Calu3 (cell line): ENCODE measurements at regions not wholly inside any gene's neighbourhood (a gene's known extent, or its start where the extent isn't known, plus 50 kb on each side); places are given as distances from the start of the nearest gene placed in this dataset.

Source experiments
- BruUV-seq: library from RNA; stranded (reverse); fragments of 400-500 nt; replicated peaks from 2 replicates; lab custom pipeline; 2021; lab: Mats Ljungman, UMichigan
- CTCF ChIA-PET: fragments of 300-600 bp; sonication (Branson Sonifier 250); formaldehyde crosslinking; loops from one replicate; lab custom pipeline; 2022; ENCODE audit warnings: antibody characterized with exemption; lab: Charles Lee
- DNase-seq: peaks from one replicate; pipeline ENCODE4 v3.0.0; 2022
- H3K27ac Mint-ChIP-seq: one replicate; pipeline ENCODE4 v1.8.0; 2022; ENCODE audit warnings: mixed read lengths; ENCODE audit not compliant: unreplicated experiment
- H3K27me3 Mint-ChIP-seq: one replicate; pipeline ENCODE4 v1.8.0; 2022; ENCODE audit warnings: mixed read lengths; ENCODE audit not compliant: unreplicated experiment
- H3K36me3 Mint-ChIP-seq: one replicate; pipeline ENCODE4 v1.8.0; 2022; ENCODE audit warnings: mild to moderate bottlenecking, moderate library complexity, mixed read lengths; ENCODE audit not compliant: insufficient read depth, unreplicated experiment
- H3K4me1 Mint-ChIP-seq: one replicate; pipeline ENCODE4 v1.8.0; 2022; ENCODE audit warnings: mild to moderate bottlenecking, low read depth, mixed read lengths; ENCODE audit not compliant: unreplicated experiment
- H3K4me3 Mint-ChIP-seq: one replicate; pipeline ENCODE4 v1.8.0; 2022; ENCODE audit warnings: mild to moderate bottlenecking, low read depth, moderate library complexity, mixed read lengths; ENCODE audit not compliant: unreplicated experiment
- H3K9me3 Mint-ChIP-seq: one replicate; pipeline ENCODE4 v1.8.0; 2022; ENCODE audit warnings: low read depth, mixed read lengths; ENCODE audit not compliant: unreplicated experiment
- CTCF ChIP-seq: fragments of 200-600 bp; IDR thresholded peaks from one replicate; pipeline ENCODE4 v1.8.0; 2022; ENCODE audit warnings: antibody characterized with exemption; ENCODE audit not compliant: unreplicated experiment
- intact Hi-C: fragments of 100-400 bp; cut with micrococcal nuclease; formaldehyde crosslinking; loops from one replicate; pipeline ENCODE4 v1.10.0; 2022; ENCODE audit not compliant: unreplicated experiment

GRCh38 chr3:90099493-90099892 is 992.1 kb downstream of the EPHA3 start:
- BruUV-seq: no TSS peak
- Mint-ChIP-seq H3K36me3 (no peaks in the 10 kb centered on the region), H3K27ac (no peak overlapping the region), H3K9me3 (no peaks in the 10 kb centered on the region), H3K27me3 (no peaks in the 10 kb centered on the region), H3K4me3 (no peak overlapping the region), H3K4me1 (no peaks in the 10 kb centered on the region)
- intact Hi-C loops: loop anchor here (10.0 kb wide), 1 partner anchor 785 kb away; no protein-coding TSS in a partner anchor
- CTCF ChIA-PET: no interaction called here
- TF ChIP-seq CTCF: no peak
- DNase-seq: no peak

- CTCF ChIA-PET: no interaction called here
- Mint-ChIP-seq H3K4me3 (no peak overlapping the region), H3K27ac (no peak overlapping the region), H3K27me3 (no peaks in the 10 kb centered on the region), H3K36me3 (no peaks in the 10 kb centered on the region), H3K4me1 (no peaks in the 10 kb centered on the region), H3K9me3 (no peaks in the 10 kb centered on the region)
- BruUV-seq: no TSS peak
- DNase-seq: no peak
- intact Hi-C loops: no loop called here
- TF ChIP-seq CTCF: no peak
Observed at GRCh38 chr3:90102146-90102545, 994.7 kb downstream of the EPHA3 start.

- H3K9me3 Mint-ChIP-seq: peaks cover 7% of the 10 kb centered on the region
- H3K4me3 Mint-ChIP-seq: no peak overlapping the region
- DNase-seq: no peak
- CTCF ChIA-PET: no interaction called here
- no peaks in the 10 kb centered on the region for H3K4me1 Mint-ChIP-seq
- no peak overlapping the region for H3K27ac Mint-ChIP-seq
- TF ChIP-seq CTCF: no peak
- BruUV-seq: no TSS peak
- H3K36me3 Mint-ChIP-seq: no peaks in the 10 kb centered on the region
- intact Hi-C loops: no loop called here
- H3K27me3 Mint-ChIP-seq: no peaks in the 10 kb centered on the region
Observed at GRCh38 chr3:90121326-90121725, 1013.9 kb downstream of the EPHA3 start.

- Mint-ChIP-seq H3K4me3 (no peak overlapping the region), H3K4me1 (no peaks in the 10 kb centered on the region), H3K9me3 (peaks cover 2% of the 10 kb centered on the region), H3K27me3 (no peaks in the 10 kb centered on the region), H3K36me3 (no peaks in the 10 kb centered on the region), H3K27ac (no peak overlapping the region)
- intact Hi-C loops: no loop called here
- CTCF ChIA-PET: no interaction called here
- DNase-seq: no peak
- TF ChIP-seq CTCF: no peak
- no TSS peak for BruUV-seq
Observed at GRCh38 chr3:90128391-90128790, 1021.0 kb downstream of the EPHA3 start.
